Loucy (cell line): ENCODE measurements at regions not wholly inside any gene's neighbourhood (a gene's known extent, or its start where the extent isn't known, plus 50 kb on each side); places are given as distances from the start of the nearest gene placed in this dataset.

ENCODE experiments used
- H2AFZ ChIP-seq: fragments of 200-600 bp; sonication (generic); 2 replicates; pipeline ENCODE4 v1.6.0; 2016; ENCODE audit warnings: antibody characterized with exemption, mild to moderate bottlenecking, low read length, moderate library complexity
- H3F3A ChIP-seq: fragments of 200-600 bp; 2 replicates; pipeline ENCODE4 v1.6.0; 2016; ENCODE audit warnings: antibody characterized with exemption, low read depth, mild to moderate bottlenecking
- H3K27me3 ChIP-seq: fragments of 200-600 bp; sonication (generic); 2 replicates; pipeline ENCODE4 v1.6.1; 2014; ENCODE audit warnings: low read length, mild to moderate bottlenecking; ENCODE audit not compliant: insufficient read depth, poor library complexity, severe bottlenecking
- H3K36me3 ChIP-seq: fragments of 200-600 bp; sonication (generic); 2 replicates; pipeline ENCODE4 v1.6.1; 2016; ENCODE audit warnings: low read length; ENCODE audit not compliant: insufficient read depth
- H3K4me1 ChIP-seq: fragments of 200-600 bp; sonication (generic); 2 replicates; pipeline ENCODE4 v1.5.1; 2014; ENCODE audit warnings: low read length, mild to moderate bottlenecking; ENCODE audit not compliant: insufficient read depth, poor library complexity, severe bottlenecking
- H3K4me2 ChIP-seq: fragments of 200-600 bp; sonication (generic); 2 replicates; pipeline ENCODE4 v1.6.0; 2014; ENCODE audit warnings: antibody characterized with exemption, low read length, low read depth, mild to moderate bottlenecking; ENCODE audit not compliant: poor library complexity, severe bottlenecking
- H3K4me3 ChIP-seq: fragments of 200-600 bp; sonication (generic); 2 replicates; pipeline ENCODE4 v1.5.1; 2014; ENCODE audit warnings: low read length, mild to moderate bottlenecking, mixed read lengths; ENCODE audit not compliant: poor library complexity, severe bottlenecking
- H3K79me2 ChIP-seq: fragments of 200-600 bp; sonication (generic); 2 replicates; pipeline ENCODE4 v1.6.1; 2014; ENCODE audit warnings: low read length; ENCODE audit not compliant: insufficient read depth
- H3K9ac ChIP-seq: fragments of 200-600 bp; sonication (generic); 2 replicates; pipeline ENCODE4 v1.6.0; 2014; ENCODE audit warnings: mild to moderate bottlenecking, low read depth, low read length, moderate library complexity; ENCODE audit not compliant: poor library complexity, severe bottlenecking
- H3K9me2 ChIP-seq: fragments of 200-600 bp; sonication (generic); replicated peaks from 2 replicates; pipeline ENCODE4 v1.6.1; 2016; ENCODE audit warnings: low read depth, low read length, mixed read lengths
- H3K9me3 ChIP-seq: fragments of 200-600 bp; sonication (generic); 2 replicates; pipeline ENCODE4 v1.6.1; 2014; ENCODE audit warnings: mild to moderate bottlenecking, antibody characterized with exemption, low read length, low read depth; ENCODE audit not compliant: insufficient read depth
- H4K20me1 ChIP-seq: fragments of 200-600 bp; sonication (generic); 2 replicates; pipeline ENCODE4 v1.6.0; 2014; ENCODE audit warnings: antibody characterized with exemption, low read length, mild to moderate bottlenecking; ENCODE audit not compliant: insufficient read depth, poor library complexity, severe bottlenecking
- EZH2phosphoT487 ChIP-seq: fragments of 200-600 bp; IDR thresholded peaks from 2 replicates; pipeline ENCODE4 v1.6.1; 2018; ENCODE audit warnings: antibody characterized with exemption, mild to moderate bottlenecking, moderate library complexity, borderline replicate concordance
- TF ChIP-seq, protein P1 (sequence below): fragments of 200-600 bp; sonication (generic); conservative IDR thresholded peaks from 2 replicates; pipeline ENCODE4 v1.5.1; 2014; ENCODE audit warnings: mild to moderate bottlenecking, antibody characterized with exemption, low read length

DNA sequence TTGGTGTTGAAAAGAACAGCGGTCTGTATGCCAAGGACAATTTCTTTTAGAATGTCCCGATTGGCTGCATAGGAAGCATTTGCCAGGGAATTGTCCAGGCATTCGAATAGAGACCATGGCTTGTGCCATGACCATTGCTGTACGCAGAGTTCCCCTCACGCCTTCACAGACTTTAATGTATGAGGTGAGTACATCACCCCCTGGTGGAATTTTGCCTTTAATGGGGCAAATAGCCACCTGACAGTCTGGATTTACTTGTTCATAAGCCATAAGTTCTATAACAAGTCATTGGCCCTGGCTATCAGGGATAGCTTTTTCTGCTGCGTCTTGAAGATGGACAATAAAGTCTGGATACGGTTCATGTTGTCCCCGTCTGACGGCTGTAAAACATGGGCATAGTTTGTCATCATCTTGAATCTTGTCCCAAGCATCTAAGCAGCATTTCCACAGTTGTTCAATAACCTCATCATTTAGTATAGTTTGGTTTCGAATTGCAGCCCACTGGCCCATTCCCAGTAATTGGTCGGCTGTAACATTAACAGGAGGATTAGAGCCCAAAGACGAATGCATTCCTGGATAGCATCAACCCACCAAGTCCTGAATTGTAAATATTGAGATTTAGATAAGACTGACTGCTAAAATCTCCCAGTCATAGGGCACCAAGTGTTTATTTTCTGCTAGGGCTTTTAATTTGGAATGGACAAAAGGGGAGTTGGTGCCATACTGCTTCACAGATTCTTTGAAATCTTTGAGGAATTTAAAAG lies 67.7 kb upstream of the ARL4D start:
- H3F3A ChIP-seq: no peaks in the 10 kb centered on the region

DNA sequence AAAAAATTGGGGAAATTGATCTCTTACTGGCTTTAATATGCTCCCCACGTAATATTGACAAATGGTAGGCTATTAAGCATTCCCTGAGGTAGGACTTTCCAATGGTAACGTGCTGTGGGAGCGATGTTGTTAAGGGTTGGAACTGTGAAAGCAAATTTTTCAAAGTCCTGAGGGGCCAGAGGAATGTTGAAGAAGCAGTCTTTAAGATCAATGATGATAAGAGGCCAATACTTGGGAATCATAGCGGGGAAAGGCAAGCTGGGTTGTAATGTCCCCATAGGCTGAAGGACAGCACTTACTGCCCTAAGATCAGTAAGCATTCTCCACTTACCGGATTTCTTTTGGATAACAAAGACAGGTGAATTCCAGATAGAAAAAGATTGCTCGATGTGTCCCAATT lies 69.6 kb upstream of the ARL4D start:
- Histone ChIP-seq H3K4me3 (no peak overlapping the region), H3K27me3 (no peaks in the 10 kb centered on the region), H3K4me1 (peaks cover 5% of the 10 kb centered on the region), H3K4me2 (no peak overlapping the region), H3K9me3 (no peaks in the 10 kb centered on the region), H3K79me2 (no peaks in the 10 kb centered on the region), H3K36me3 (no peaks in the 10 kb centered on the region), H3F3A (no peaks in the 10 kb centered on the region), H2AFZ (no peak overlapping the region), H3K9ac (no peak overlapping the region), H3K9me2 (no peaks in the 10 kb centered on the region), H4K20me1 (no peaks in the 10 kb centered on the region)
- TF ChIP-seq EZH2phosphoT487: no peak
- TF ChIP-seq, protein P1, sequence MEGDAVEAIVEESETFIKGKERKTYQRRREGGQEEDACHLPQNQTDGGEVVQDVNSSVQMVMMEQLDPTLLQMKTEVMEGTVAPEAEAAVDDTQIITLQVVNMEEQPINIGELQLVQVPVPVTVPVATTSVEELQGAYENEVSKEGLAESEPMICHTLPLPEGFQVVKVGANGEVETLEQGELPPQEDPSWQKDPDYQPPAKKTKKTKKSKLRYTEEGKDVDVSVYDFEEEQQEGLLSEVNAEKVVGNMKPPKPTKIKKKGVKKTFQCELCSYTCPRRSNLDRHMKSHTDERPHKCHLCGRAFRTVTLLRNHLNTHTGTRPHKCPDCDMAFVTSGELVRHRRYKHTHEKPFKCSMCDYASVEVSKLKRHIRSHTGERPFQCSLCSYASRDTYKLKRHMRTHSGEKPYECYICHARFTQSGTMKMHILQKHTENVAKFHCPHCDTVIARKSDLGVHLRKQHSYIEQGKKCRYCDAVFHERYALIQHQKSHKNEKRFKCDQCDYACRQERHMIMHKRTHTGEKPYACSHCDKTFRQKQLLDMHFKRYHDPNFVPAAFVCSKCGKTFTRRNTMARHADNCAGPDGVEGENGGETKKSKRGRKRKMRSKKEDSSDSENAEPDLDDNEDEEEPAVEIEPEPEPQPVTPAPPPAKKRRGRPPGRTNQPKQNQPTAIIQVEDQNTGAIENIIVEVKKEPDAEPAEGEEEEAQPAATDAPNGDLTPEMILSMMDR: no peak

More for the DNA sequence above, 67.7 kb upstream of the ARL4D start:
- Histone ChIP-seq H3K9me2 (no peaks in the 10 kb centered on the region), H2AFZ (no peak overlapping the region), H4K20me1 (no peaks in the 10 kb centered on the region), H3K4me2 (no peak overlapping the region), H3K79me2 (no peaks in the 10 kb centered on the region), H3K9ac (no peak overlapping the region), H3K36me3 (no peaks in the 10 kb centered on the region), H3K27me3 (no peaks in the 10 kb centered on the region), H3K9me3 (no peaks in the 10 kb centered on the region), H3K4me1 (peaks cover 5% of the 10 kb centered on the region), H3K4me3 (no peak overlapping the region)
- TF ChIP-seq, protein P1: peak; percentile 48
- TF ChIP-seq EZH2phosphoT487: no peak

DNA sequence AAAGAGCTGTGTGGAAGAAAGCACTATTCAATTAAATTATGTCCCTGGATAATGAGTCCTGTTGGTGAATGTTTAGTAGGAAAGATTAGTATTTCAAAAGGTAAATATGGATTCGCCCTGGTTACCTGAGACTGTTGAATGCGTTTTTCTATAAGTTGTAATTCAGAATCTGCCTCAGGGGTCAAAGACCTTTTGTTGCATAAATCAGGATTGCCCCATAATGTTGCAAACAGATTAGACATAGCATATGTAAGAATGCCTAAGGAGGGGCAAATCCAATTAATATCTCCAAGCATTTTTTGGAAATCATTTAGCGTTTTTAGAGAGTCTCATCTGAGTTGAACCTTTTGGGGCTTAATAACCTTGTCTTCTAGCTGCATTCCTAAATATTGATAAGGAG lies 70.1 kb upstream of the ARL4D start:
- Histone ChIP-seq H3K9me3 (no peaks in the 10 kb centered on the region), H3K36me3 (no peaks in the 10 kb centered on the region), H3K4me2 (no peak overlapping the region), H3K9me2 (no peaks in the 10 kb centered on the region), H3K79me2 (no peaks in the 10 kb centered on the region), H4K20me1 (no peaks in the 10 kb centered on the region), H3K4me3 (no peak overlapping the region), H2AFZ (no peak overlapping the region), H3K27me3 (no peaks in the 10 kb centered on the region), H3F3A (no peaks in the 10 kb centered on the region), H3K4me1 (peaks cover under 1% of the 10 kb centered on the region), H3K9ac (no peak overlapping the region)
- no peak for TF ChIP-seq EZH2phosphoT487
- TF ChIP-seq, protein P1: no peak
